GM23338 (cell line): ENCODE measurements at regions not wholly inside any gene's neighbourhood (a gene's known extent, or its start where the extent isn't known, plus 50 kb on each side); places are given as distances from the start of the nearest gene placed in this dataset.

ENCODE experiments used
- ATAC-seq: fragments of 200-7000 bp; cut with Tn5 transposase; 3 replicates; pipeline ENCODE4 v1.9.1; 2020
- DNase-seq: peaks from one replicate; pipeline ENCODE4 v3.0.0-alpha.2; 2015; ENCODE audit warnings: low spot score
- H2AFZ ChIP-seq: fragments of 200-600 bp; sonication (generic); 2 replicates; pipeline ENCODE4 v1.8.0; 2016; ENCODE audit warnings: antibody characterized with exemption, mild to moderate bottlenecking, moderate library complexity
- H3F3A ChIP-seq: fragments of 200-600 bp; sonication (generic); replicated peaks from 2 replicates; pipeline ENCODE4 v1.8.0; 2017; ENCODE audit warnings: antibody characterized with exemption, mixed run types, low read depth
- H3K27ac ChIP-seq: fragments of 200-600 bp; sonication (generic); 2 replicates; pipeline ENCODE4 v1.6.1; 2016; ENCODE audit warnings: low read depth
- H3K27me3 ChIP-seq: fragments of 200-600 bp; sonication (generic); 2 replicates; pipeline ENCODE4 v1.8.0; 2016; ENCODE audit warnings: mild to moderate bottlenecking, mixed run types, moderate library complexity; ENCODE audit not compliant: insufficient read depth
- H3K36me3 ChIP-seq: fragments of 200-600 bp; sonication (generic); 2 replicates; pipeline ENCODE4 v1.8.0; 2016; ENCODE audit warnings: mild to moderate bottlenecking; ENCODE audit not compliant: insufficient read depth
- H3K4me1 ChIP-seq: fragments of 200-600 bp; sonication (generic); 2 replicates; pipeline ENCODE4 v1.8.0; 2016; ENCODE audit warnings: mild to moderate bottlenecking, moderate library complexity; ENCODE audit not compliant: insufficient read depth
- H3K4me2 ChIP-seq: fragments of 200-600 bp; sonication (generic); 2 replicates; pipeline ENCODE4 v1.7.1; 2017; ENCODE audit warnings: mixed run types
- H3K4me3 ChIP-seq: fragments of 200-600 bp; sonication (generic); 2 replicates; pipeline ENCODE4 v1.6.1; 2016; ENCODE audit warnings: mixed run types
- H3K79me2 ChIP-seq: fragments of 200-600 bp; sonication (generic); replicated peaks from 2 replicates; pipeline ENCODE4 v1.8.0; 2017; ENCODE audit warnings: mild to moderate bottlenecking; ENCODE audit not compliant: insufficient read depth
- H3K9me2 ChIP-seq: fragments of 200-600 bp; sonication (generic); 2 replicates; pipeline ENCODE4 v1.8.0; 2017; ENCODE audit not compliant: insufficient read depth
- H4K20me1 ChIP-seq: fragments of 200-600 bp; sonication (generic); replicated peaks from 2 replicates; pipeline ENCODE4 v1.8.0; 2017; ENCODE audit warnings: mild to moderate bottlenecking; ENCODE audit not compliant: insufficient read depth
- H3K27ac Mint-ChIP-seq: 2 replicates; pipeline ENCODE4 v1.8.0; 2020; ENCODE audit warnings: inconsistent platforms, mild to moderate bottlenecking, moderate library complexity, mixed read lengths
- H3K27me3 Mint-ChIP-seq: 3 replicates; pipeline ENCODE4 v1.8.0; 2022; ENCODE audit warnings: low read depth, mild to moderate bottlenecking, moderate library complexity, mixed read lengths, inconsistent platforms; ENCODE audit not compliant: insufficient read depth, poor library complexity
- H3K36me3 Mint-ChIP-seq: 3 replicates; pipeline ENCODE4 v1.8.0; 2021; ENCODE audit warnings: low read depth, mild to moderate bottlenecking, inconsistent platforms, moderate library complexity, mixed read lengths
- H3K4me1 Mint-ChIP-seq: 3 replicates; pipeline ENCODE4 v1.8.0; 2020; ENCODE audit warnings: mild to moderate bottlenecking, inconsistent platforms, mixed read lengths
- H3K4me3 Mint-ChIP-seq: 3 replicates; pipeline ENCODE4 v1.8.0; 2021; ENCODE audit warnings: moderate library complexity, mild to moderate bottlenecking, inconsistent platforms, mixed read lengths
- H3K9me3 Mint-ChIP-seq: 3 replicates; pipeline ENCODE4 v1.8.0; 2020; ENCODE audit warnings: moderate library complexity, mild to moderate bottlenecking, inconsistent platforms, mixed read lengths
- CTCF ChIP-seq, 2 experiments: fragments of 200-600 bp in 1 of 2; sonication (generic) in 1 of 2; conservative IDR thresholded peaks; 2 replicates each; pipeline versions ENCODE4 v1.5.1 to v1.6.1; 2016 to 2017; ENCODE audit warnings: antibody characterized with exemption in 2 of 2, low read depth in 2 of 2, mild to moderate bottlenecking in 2 of 2, moderate library complexity in 1 of 2
- ETS1 ChIP-seq: IDR thresholded peaks from 2 replicates; pipeline ENCODE4 v1.6.1; 2016; ENCODE audit warnings: antibody characterized with exemption
- EZH2phosphoT487 ChIP-seq: fragments of 200-600 bp; sonication (generic); IDR thresholded peaks from one replicate; pipeline ENCODE4 v1.8.1; 2018; ENCODE audit warnings: antibody characterized with exemption; ENCODE audit not compliant: unreplicated experiment
- JUNB ChIP-seq: IDR thresholded peaks from one replicate; pipeline ENCODE4 v1.6.1; 2016; ENCODE audit warnings: antibody characterized with exemption; ENCODE audit not compliant: unreplicated experiment
- STAT1 ChIP-seq: IDR thresholded peaks from one replicate; pipeline ENCODE4 v1.6.1; 2016; ENCODE audit warnings: antibody characterized with exemption; ENCODE audit not compliant: unreplicated experiment
- ZNF331 ChIP-seq: fragments of 250-450 bp; sonication (Bioruptor Pico); IDR thresholded peaks from 2 replicates; pipeline ENCODE4 v1.5.0; 2020; ENCODE audit warnings: low read depth, mild to moderate bottlenecking, moderate library complexity

GRCh38 chr11:38038777-38039176, 1440.7 kb upstream of the RAG2 start:
- Histone ChIP-seq H3K36me3 (no peaks in the 10 kb centered on the region), H3F3A (no peaks in the 10 kb centered on the region), H3K4me2 (no peak overlapping the region), H3K4me3 (no peak overlapping the region), H3K27me3 (no peaks in the 10 kb centered on the region), H4K20me1 (no peaks in the 10 kb centered on the region), H3K27ac (no peak overlapping the region), H3K4me1 (no peaks in the 10 kb centered on the region), H3K79me2 (no peaks in the 10 kb centered on the region), H2AFZ (no peak overlapping the region), H3K9me2 (no peaks in the 10 kb centered on the region)
- Mint-ChIP-seq H3K27me3 (no peaks in the 10 kb centered on the region), H3K9me3 (no peaks in the 10 kb centered on the region; the same call in 1 of the 3 replicates), H3K4me1 (no peaks in the 10 kb centered on the region), H3K4me3 (no peak overlapping the region), H3K27ac (no peak overlapping the region), H3K36me3 (no peaks in the 10 kb centered on the region; the same call in 2 of the 3 replicates)
- DNase-seq (no peak), ATAC-seq (no peak)
- TF ChIP-seq JUNB: no peak

- peaks cover 26% of the 10 kb centered on the region for H3K9me3 Mint-ChIP-seq
- H3K4me1 Mint-ChIP-seq: no peaks in the 10 kb centered on the region
- no peak overlapping the region; the same call in 1 of the 2 replicates for H3K27ac Mint-ChIP-seq
- no peak overlapping the region for H3K4me2 ChIP-seq
- no peak overlapping the region for H2AFZ ChIP-seq
- H3K27me3 Mint-ChIP-seq: no peaks in the 10 kb centered on the region
- TF ChIP-seq CTCF (conservative IDR thresholded peaks at IDR 0.05; ENCODE audit: low read depth in 2 of 2) (peak; percentile 20 to 44; a peak in 3 of 4 replicates), STAT1 (no peak)
- no peak overlapping the region for H3K27ac ChIP-seq
- H3K79me2 ChIP-seq: no peaks in the 10 kb centered on the region
- no peak overlapping the region for H3K4me3 ChIP-seq
- H3K36me3 ChIP-seq: 0 out of 2 replicates have a peak, but pooled peaks cover 3% of the 10 kb centered on the region
- H3K4me1 ChIP-seq: no peaks in the 10 kb centered on the region
- H3K9me2 ChIP-seq: no peaks in the 10 kb centered on the region
- H3F3A ChIP-seq: no peaks in the 10 kb centered on the region
- no peaks in the 10 kb centered on the region for H4K20me1 ChIP-seq
- no peaks in the 10 kb centered on the region for H3K27me3 ChIP-seq
- peaks cover 15% of the 10 kb centered on the region; the same call in 2 of the 3 replicates for H3K36me3 Mint-ChIP-seq
- peak; percentile 20 for DNase-seq
- peak; percentile 53; the same call in 2 of the 3 replicates for ATAC-seq
- no peak overlapping the region for H3K4me3 Mint-ChIP-seq
These were observed 1421.2 kb upstream of the RAG2 start for GRCh38 chr11:38019072-38019775.

- no peak for ATAC-seq
- no peaks in the 10 kb centered on the region; the same call in 1 of the 2 replicates for H3K36me3 ChIP-seq
- H3K9me3 Mint-ChIP-seq: no peaks in the 10 kb centered on the region; the same call in 2 of the 3 replicates
- TF ChIP-seq ZNF331 (CRISPR knock-in tag): no peak
- TF ChIP-seq ETS1: no peak
- TF ChIP-seq CTCF (conservative IDR thresholded peaks at IDR 0.05; ENCODE audit: low read depth in 2 of 2): no peak
- no peak for TF ChIP-seq EZH2phosphoT487
These were observed 1416.4 kb upstream of the RAG2 start for GRCh38 chr11:38014405-38014804.

More at GRCh38 chr11:38014405-38014804, 1416.4 kb upstream of the RAG2 start:
- Mint-ChIP-seq H3K27ac (no peak overlapping the region), H3K36me3 (no peaks in the 10 kb centered on the region; the same call in 2 of the 3 replicates), H3K4me1 (no peaks in the 10 kb centered on the region), H3K4me3 (no peak overlapping the region), H3K27me3 (no peaks in the 10 kb centered on the region)
- Histone ChIP-seq H3K79me2 (no peaks in the 10 kb centered on the region), H3F3A (no peaks in the 10 kb centered on the region), H3K27ac (no peak overlapping the region), H4K20me1 (no peaks in the 10 kb centered on the region), H3K9me2 (no peaks in the 10 kb centered on the region), H3K4me3 (no peak overlapping the region), H3K4me1 (no peaks in the 10 kb centered on the region), H2AFZ (no peak overlapping the region), H3K4me2 (no peak overlapping the region), H3K27me3 (no peaks in the 10 kb centered on the region)
- DNase-seq: no peak
